Ascending aorta (tissue), 2 donors: ENCODE measurements at regions not wholly inside any gene's neighbourhood (a gene's known extent, or its start where the extent isn't known, plus 50 kb on each side); places are given as distances from the start of the nearest gene placed in this dataset.

ENCODE experiments used
- DNase-seq, 2 donors: peaks; one replicate each; pipeline ENCODE4 v3.0.0-alpha.2; 2019; ENCODE audit warnings: low spot score in 2 of 2
- H3K27ac ChIP-seq, 2 donors: fragments of 200-600 bp; sonication (generic); one replicate each; pipeline ENCODE4 v1.5.1; 2016 to 2017; ENCODE audit warnings: mild to moderate bottlenecking in 1 of 2
- H3K27me3 ChIP-seq: fragments of 200-600 bp; sonication (generic); one replicate; pipeline ENCODE4 v1.5.1; 2017
- H3K36me3 ChIP-seq, 2 donors: fragments of 200-600 bp; sonication (generic); one replicate each; pipeline ENCODE4 v1.5.1; 2016
- H3K4me1 ChIP-seq, 2 donors: fragments of 200-600 bp; sonication (generic); one replicate each; pipeline ENCODE4 v1.5.1; 2016 to 2017; ENCODE audit warnings: mild to moderate bottlenecking in 1 of 2
- H3K4me3 ChIP-seq, 2 donors: fragments of 200-600 bp; sonication (generic); one replicate each; pipeline ENCODE4 v1.5.1; 2016 to 2017; ENCODE audit warnings: mild to moderate bottlenecking in 1 of 2
- H3K9me3 ChIP-seq, 2 donors: fragments of 200-600 bp; sonication (generic); one replicate each; pipeline ENCODE4 v1.5.1; 2016
- CTCF ChIP-seq, 3 experiments: fragments of 200-600 bp in 2 of 3; fragments of 450-650 bp in 1 of 3; sonication (generic) in 2 of 3; IDR thresholded peaks; one replicate each; pipeline ENCODE4 v1.5.1; 2016 to 2019; ENCODE audit warnings: antibody characterized with exemption in 3 of 3, mild to moderate bottlenecking in 1 of 3, moderate library complexity in 1 of 3
- intact Hi-C: fragments of 100-400 bp; cut with DNase I; formaldehyde crosslinking; loops from one replicate; pipeline ENCODE4 v1.15.1; 2023

GRCh38 chr5:67350185-67350584 lies 153.6 kb upstream of the CD180 start:
- no peaks in the 10 kb centered on the region for H3K27me3 ChIP-seq
- no peak for TF ChIP-seq CTCF (IDR thresholded peaks at IDR 0.05)
- H3K4me1 ChIP-seq, result no peaks in the 10 kb centered on the region
- H3K4me3 ChIP-seq, result no peak overlapping the region
- no peaks in the 10 kb centered on the region for H3K9me3 ChIP-seq
- H3K27ac ChIP-seq, result no peak overlapping the region
- no peak for DNase-seq
- H3K36me3 ChIP-seq, result no peaks in the 10 kb centered on the region
- intact Hi-C loops, result no loop called here

- H3K27me3 ChIP-seq, result no peaks in the 10 kb centered on the region
- intact Hi-C loops, result no loop called here
Measured at GRCh38 chr5:67347821-67348220, 151.2 kb upstream of the CD180 start.

GRCh38 chr5:67346611-67347010 lies 150.0 kb upstream of the CD180 start:
- no peaks in the 10 kb centered on the region for H3K9me3 ChIP-seq

More at GRCh38 chr5:67347821-67348220, 151.2 kb upstream of the CD180 start:
- no peak for TF ChIP-seq CTCF (IDR thresholded peaks at IDR 0.05)
- no peaks in the 10 kb centered on the region for H3K9me3 ChIP-seq
- H3K27ac ChIP-seq, result no peak overlapping the region
- DNase-seq, result no peak
- no peaks in the 10 kb centered on the region for H3K4me1 ChIP-seq
- H3K36me3 ChIP-seq, result no peaks in the 10 kb centered on the region
- no peak overlapping the region for H3K4me3 ChIP-seq

GRCh38 chr5:67344870-67345269 lies 148.3 kb upstream of the CD180 start:
- intact Hi-C loops, result no loop called here
- H3K9me3 ChIP-seq, result no peaks in the 10 kb centered on the region
- H3K36me3 ChIP-seq, result no peaks in the 10 kb centered on the region
- DNase-seq, result no peak
- TF ChIP-seq CTCF (IDR thresholded peaks at IDR 0.05), result no peak
- no peak overlapping the region for H3K4me3 ChIP-seq
- no peak overlapping the region for H3K27ac ChIP-seq
- no peaks in the 10 kb centered on the region for H3K27me3 ChIP-seq
- no peaks in the 10 kb centered on the region for H3K4me1 ChIP-seq

More at GRCh38 chr5:67346611-67347010, 150.0 kb upstream of the CD180 start:
- intact Hi-C loops, result no loop called here
- DNase-seq, result no peak
- TF ChIP-seq CTCF (IDR thresholded peaks at IDR 0.05), result no peak
- Histone ChIP-seq H3K4me1 (no peaks in the 10 kb centered on the region), H3K36me3 (no peaks in the 10 kb centered on the region), H3K27me3 (no peaks in the 10 kb centered on the region), H3K4me3 (no peak overlapping the region), H3K27ac (no peak overlapping the region)

- intact Hi-C loops, result no loop called here
- no peak overlapping the region for H3K4me3 ChIP-seq
- DNase-seq, result no peak
- H3K27ac ChIP-seq, result no peak overlapping the region
- no peak for TF ChIP-seq CTCF (IDR thresholded peaks at IDR 0.05)
- H3K9me3 ChIP-seq, result no peaks in the 10 kb centered on the region
- no peaks in the 10 kb centered on the region for H3K4me1 ChIP-seq
- H3K27me3 ChIP-seq, result no peaks in the 10 kb centered on the region
- H3K36me3 ChIP-seq, result no peaks in the 10 kb centered on the region
Measured at GRCh38 chr5:67343835-67344234, 147.2 kb upstream of the CD180 start.

- Histone ChIP-seq H3K27ac (no peak overlapping the region), H3K36me3 (no peaks in the 10 kb centered on the region), H3K4me3 (no peak overlapping the region), H3K27me3 (no peaks in the 10 kb centered on the region), H3K9me3 (no peaks in the 10 kb centered on the region), H3K4me1 (no peaks in the 10 kb centered on the region)
- no peak for TF ChIP-seq CTCF (IDR thresholded peaks at IDR 0.05)
- intact Hi-C loops, result no loop called here
- DNase-seq, result no peak
Measured at GRCh38 chr5:67341478-67341877, 144.9 kb upstream of the CD180 start.
